Stimulated activated CD4-positive, alpha-beta T cell treated with anti-CD3 and anti-CD28 coated beads, TNF-alpha, amount 100 ng/mL, for 4 hours (primary cell): ENCODE measurements at regions not wholly inside any gene's neighbourhood (a gene's known extent, or its start where the extent isn't known, plus 50 kb on each side); places are given as distances from the start of the nearest gene placed in this dataset.

ENCODE experiments used
- DNase-seq, 3 experiments: peaks; one replicate each; pipeline ENCODE4 v3.0.0-alpha.2; 2020; ENCODE audit warnings: low read depth in 3 of 3

GRCh38 chr15:66945286-66945685, 120.1 kb upstream of the SMAD3 start:
- DNase-seq = no peak

- DNase-seq = no peak
These were observed 119.6 kb upstream of the SMAD3 start for GRCh38 chr15:66945842-66946241.

GRCh38 chr15:66946578-66947164, 118.7 kb upstream of the SMAD3 start:
- DNase-seq = peak; percentile 50 to 68 (median 64)

- no peak for DNase-seq
These were observed 117.9 kb upstream of the SMAD3 start for GRCh38 chr15:66947471-66947870.

GRCh38 chr15:66948294-66948693, 117.1 kb upstream of the SMAD3 start:
- no peak for DNase-seq

GRCh38 chr15:66950114-66950513, 115.3 kb upstream of the SMAD3 start:
- DNase-seq = no peak

- DNase-seq = no peak
These were observed 113.7 kb upstream of the SMAD3 start for GRCh38 chr15:66951531-66952320.

GRCh38 chr15:66952756-66953522, 112.5 kb upstream of the SMAD3 start:
- no peak for DNase-seq

- DNase-seq = no peak
These were observed 111.7 kb upstream of the SMAD3 start for GRCh38 chr15:66953523-66954229.

- DNase-seq = no peak
These were observed 110.8 kb upstream of the SMAD3 start for GRCh38 chr15:66954601-66955000.

GRCh38 chr15:66955001-66955516, 110.3 kb upstream of the SMAD3 start:
- no peak for DNase-seq

- DNase-seq = no peak
These were observed 109.4 kb upstream of the SMAD3 start for GRCh38 chr15:66955871-66956585.

GRCh38 chr15:66956672-66957430, 108.6 kb upstream of the SMAD3 start:
- DNase-seq = no peak

GRCh38 chr15:66957431-66957720, 108.0 kb upstream of the SMAD3 start:
- no peak for DNase-seq

- DNase-seq = no peak
These were observed 106.3 kb upstream of the SMAD3 start for GRCh38 chr15:66959066-66959465.

- no peak for DNase-seq
These were observed 105.5 kb upstream of the SMAD3 start for GRCh38 chr15:66959875-66960274.

GRCh38 chr15:66960519-66960918, 104.9 kb upstream of the SMAD3 start:
- no peak for DNase-seq

GRCh38 chr15:66961407-66961884, 104.0 kb upstream of the SMAD3 start:
- DNase-seq = no peak

GRCh38 chr15:66961901-66962300, 103.5 kb upstream of the SMAD3 start:
- DNase-seq = no peak

- DNase-seq = no peak
These were observed 102.9 kb upstream of the SMAD3 start for GRCh38 chr15:66962522-66962921.

GRCh38 chr15:66963084-66963483, 102.3 kb upstream of the SMAD3 start:
- no peak for DNase-seq
